DND-41 (cell line): ENCODE measurements at regions not wholly inside any gene's neighbourhood (a gene's known extent, or its start where the extent isn't known, plus 50 kb on each side); places are given as distances from the start of the nearest gene placed in this dataset.

Experiments
- ATAC-seq: fragments of 200-7000 bp; cut with Tn5 transposase; 3 replicates; pipeline ENCODE4 v1.9.1; 2021; ENCODE audit warnings: low read depth; ENCODE audit not compliant: insufficient read depth
- DNase-seq: peaks from one replicate; pipeline ENCODE4 v3.0.0-alpha.2; 2020
- H2AFZ ChIP-seq: 2 replicates; pipeline ENCODE4 v1.6.0; 2012; ENCODE audit warnings: low read depth, low read length
- H3K27ac ChIP-seq: 2 replicates; pipeline ENCODE4 v1.5.1; 2012; ENCODE audit warnings: low read length, inconsistent platforms
- H3K27me3 ChIP-seq: fragments of 200-600 bp; sonication (generic); 2 replicates; pipeline ENCODE4 v1.6.0; 2012; ENCODE audit warnings: low read length, mild to moderate bottlenecking, inconsistent platforms; ENCODE audit not compliant: insufficient read depth, poor library complexity
- H3K36me3 ChIP-seq: 2 replicates; pipeline ENCODE4 v1.5.1; 2012; ENCODE audit warnings: low read length, inconsistent platforms; ENCODE audit not compliant: insufficient read depth
- H3K4me1 ChIP-seq: 2 replicates; pipeline ENCODE4 v1.5.1; 2012; ENCODE audit warnings: mild to moderate bottlenecking, low read length; ENCODE audit not compliant: insufficient read depth
- H3K4me2 ChIP-seq: 2 replicates; pipeline ENCODE4 v1.6.0; 2012; ENCODE audit warnings: mild to moderate bottlenecking, moderate library complexity, low read length, inconsistent platforms; ENCODE audit not compliant: insufficient read depth
- H3K4me3 ChIP-seq, 2 experiments: fragments of 200-600 bp in 1 of 2; shearing (Covaris generic) in 1 of 2; 2 replicates each; pipeline ENCODE4 v1.5.1; 2012 to 2016; ENCODE audit warnings: inconsistent platforms in 2 of 2, low read length in 2 of 2, mild to moderate bottlenecking in 2 of 2, low read depth in 1 of 2, moderate library complexity in 1 of 2
- H3K79me2 ChIP-seq: 2 replicates; pipeline ENCODE4 v1.6.0; 2012; ENCODE audit warnings: low read length, inconsistent platforms; ENCODE audit not compliant: insufficient read depth
- H3K9ac ChIP-seq: 2 replicates; pipeline ENCODE4 v1.6.0; 2012; ENCODE audit warnings: low read depth, mild to moderate bottlenecking, inconsistent platforms, low read length, moderate library complexity
- H3K9me3 ChIP-seq: 2 replicates; pipeline ENCODE4 v1.5.1; 2012; ENCODE audit warnings: low read length, moderate library complexity, mild to moderate bottlenecking, inconsistent platforms; ENCODE audit not compliant: insufficient read depth, severe bottlenecking
- H4K20me1 ChIP-seq: 2 replicates; pipeline ENCODE4 v1.6.0; 2012; ENCODE audit warnings: low read length; ENCODE audit not compliant: insufficient read depth
- CTCF ChIP-seq: IDR thresholded peaks from 2 replicates; pipeline ENCODE4 v1.5.1; 2012; ENCODE audit warnings: borderline replicate concordance, low read length, moderate library complexity, mild to moderate bottlenecking; ENCODE audit not compliant: poor library complexity, severe bottlenecking; ENCODE audit errors: extremely low read depth
- EZH2 ChIP-seq: IDR thresholded peaks from 3 replicates; pipeline ENCODE4 v1.6.1; 2012; ENCODE audit warnings: borderline replicate concordance, low read depth, mild to moderate bottlenecking, moderate library complexity, low read length, inconsistent platforms; ENCODE audit not compliant: severe bottlenecking

- Histone ChIP-seq H3K4me3 (no peak overlapping the region), H4K20me1 (no peaks in the 10 kb centered on the region), H3K4me2 (peak overlapping the region; percentile 53), H3K9me3 (no peaks in the 10 kb centered on the region), H3K36me3 (no peaks in the 10 kb centered on the region), H3K27ac (peak overlapping the region; percentile 52), H3K27me3 (no peaks in the 10 kb centered on the region), H3K9ac (peak overlapping the region; percentile 22; the same call in 1 of the 2 replicates), H3K4me1 (peaks cover 20% of the 10 kb centered on the region), H3K79me2 (no peaks in the 10 kb centered on the region), H2AFZ (peak overlapping the region; percentile 59)
- TF ChIP-seq EZH2, result no peak
- no peak for TF ChIP-seq CTCF
- DNase-seq, result peak; percentile 12
- ATAC-seq, result peak; percentile 55
These were observed 357.0 kb downstream of the TTLL7 start for GRCh38 chr1:83641796-83642443.

GRCh38 chr1:83641206-83641658 is 357.7 kb downstream of the TTLL7 start:
- peak; percentile 85 for ATAC-seq

GRCh38 chr1:83639785-83640184 is 359.1 kb downstream of the TTLL7 start:
- ATAC-seq (no peak), DNase-seq (no peak)
- Histone ChIP-seq H3K79me2 (no peaks in the 10 kb centered on the region), H3K4me1 (peaks cover 20% of the 10 kb centered on the region), H3K9me3 (no peaks in the 10 kb centered on the region), H3K4me3 (no peak overlapping the region), H2AFZ (no peak overlapping the region), H3K27ac (no peak overlapping the region), H4K20me1 (no peaks in the 10 kb centered on the region), H3K9ac (no peak overlapping the region), H3K36me3 (no peaks in the 10 kb centered on the region), H3K27me3 (no peaks in the 10 kb centered on the region), H3K4me2 (no peak overlapping the region)
- TF ChIP-seq CTCF (no peak), EZH2 (no peak)

More at GRCh38 chr1:83641206-83641658, 357.7 kb downstream of the TTLL7 start:
- H3K27ac ChIP-seq, result peak overlapping the region; percentile 52
- H3K36me3 ChIP-seq, result no peaks in the 10 kb centered on the region
- H3K4me1 ChIP-seq, result peaks cover 20% of the 10 kb centered on the region
- no peaks in the 10 kb centered on the region for H3K9me3 ChIP-seq
- peak overlapping the region; percentile 53 for H3K4me2 ChIP-seq
- no peaks in the 10 kb centered on the region for H4K20me1 ChIP-seq
- peak; percentile 28 for TF ChIP-seq CTCF
- no peak for TF ChIP-seq EZH2
- H3K9ac ChIP-seq, result peak overlapping the region; percentile 22; the same call in 1 of the 2 replicates
- no peaks in the 10 kb centered on the region for H3K79me2 ChIP-seq
- H3K4me3 ChIP-seq, result peak overlapping the region in 1 of 2 experiments; percentile 11; a peak in 1 of 4 replicates
- no peaks in the 10 kb centered on the region for H3K27me3 ChIP-seq
- DNase-seq, result peak; percentile 44
- peak overlapping the region; percentile 59 for H2AFZ ChIP-seq
